Mammary epithelial cell (primary cell): ENCODE measurements at regions not wholly inside any gene's neighbourhood (a gene's known extent, or its start where the extent isn't known, plus 50 kb on each side); places are given as distances from the start of the nearest gene placed in this dataset.

ENCODE experiments used
- CTCF ChIP-seq, 2 donors: IDR thresholded peaks in 1 of 2; conservative IDR thresholded peaks in 1 of 2; 2 replicates each; pipeline ENCODE4 v1.5.1; 2011 to 2012; ENCODE audit warnings: inconsistent platforms in 2 of 2, low read length in 2 of 2, mild to moderate bottlenecking in 2 of 2, control low read depth in 1 of 2, low read depth in 1 of 2; ENCODE audit not compliant: insufficient read depth in 1 of 2; ENCODE audit errors: extremely low read depth in 1 of 2
- EZH2 ChIP-seq: IDR thresholded peaks from 2 replicates; pipeline ENCODE4 v1.6.1; 2012; ENCODE audit warnings: low read length, inconsistent platforms, borderline replicate concordance

- TF ChIP-seq CTCF (conservative IDR thresholded peaks at IDR 0.05 in 1 of 2, IDR thresholded peaks at IDR 0.05 in 1 of 2; ENCODE audit: extremely low read depth in 1 of 2, insufficient read depth in 1 of 2, low read depth in 1 of 2, low read length in 2 of 2) (no peak), EZH2 (no peak)
Observed at GRCh38 chr4:130955520-130955919, 1859.6 kb downstream of the C4orf33 start.
